ENCODE measurements at regions not wholly inside any gene's neighbourhood (a gene's known extent, or its start where the extent isn't known, plus 50 kb on each side); places are given as distances from the start of the nearest gene placed in this dataset.

DNA sequence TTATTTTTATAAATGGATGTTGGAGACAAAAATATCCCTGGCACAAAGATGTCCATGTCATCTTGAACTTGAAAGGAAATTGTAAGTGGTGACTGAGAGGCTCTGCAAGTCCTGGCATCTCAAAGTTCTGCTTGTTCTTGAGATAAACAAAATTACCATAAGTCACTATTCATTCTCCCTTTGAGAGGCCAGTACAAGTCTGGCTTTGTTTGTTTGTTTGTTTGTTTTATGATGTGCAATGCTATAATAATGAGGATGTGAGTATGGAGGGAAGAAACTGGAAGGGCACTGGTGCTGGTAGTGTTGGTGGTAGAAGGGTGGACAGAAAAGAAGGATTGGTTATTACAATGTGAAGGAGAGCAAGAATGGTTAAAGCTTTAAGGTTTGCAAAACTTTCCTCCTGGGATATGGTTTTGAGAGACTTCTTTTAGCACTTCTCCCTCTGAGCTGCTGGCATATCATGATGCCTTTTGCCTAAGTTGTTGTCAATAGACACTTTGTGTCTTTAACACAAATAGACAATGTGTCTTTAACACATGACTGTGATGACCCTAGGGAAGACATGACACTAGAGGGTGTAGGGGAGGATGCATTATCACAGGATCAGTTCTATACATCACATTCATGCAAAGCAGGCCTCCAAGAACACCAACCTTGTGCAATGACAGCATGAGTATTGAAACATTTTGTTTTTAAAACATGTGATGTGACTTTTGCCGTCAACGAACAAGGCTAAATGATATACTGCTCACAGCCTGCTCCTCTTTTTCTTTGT, 880.5 kb upstream of the GOT2 start:
- TF ChIP-seq JUNB (IDR thresholded peaks at IDR 0.05; ENCODE audit: unreplicated experiment), result no peak
- TF ChIP-seq EZH2 (IDR thresholded peaks at IDR 0.05; ENCODE audit: low read depth, unreplicated experiment), result no peak
- TF ChIP-seq POLR2AphosphoS5 (IDR thresholded peaks at IDR 0.05; ENCODE audit: low read depth), result no peak
- TF ChIP-seq, protein P1, sequence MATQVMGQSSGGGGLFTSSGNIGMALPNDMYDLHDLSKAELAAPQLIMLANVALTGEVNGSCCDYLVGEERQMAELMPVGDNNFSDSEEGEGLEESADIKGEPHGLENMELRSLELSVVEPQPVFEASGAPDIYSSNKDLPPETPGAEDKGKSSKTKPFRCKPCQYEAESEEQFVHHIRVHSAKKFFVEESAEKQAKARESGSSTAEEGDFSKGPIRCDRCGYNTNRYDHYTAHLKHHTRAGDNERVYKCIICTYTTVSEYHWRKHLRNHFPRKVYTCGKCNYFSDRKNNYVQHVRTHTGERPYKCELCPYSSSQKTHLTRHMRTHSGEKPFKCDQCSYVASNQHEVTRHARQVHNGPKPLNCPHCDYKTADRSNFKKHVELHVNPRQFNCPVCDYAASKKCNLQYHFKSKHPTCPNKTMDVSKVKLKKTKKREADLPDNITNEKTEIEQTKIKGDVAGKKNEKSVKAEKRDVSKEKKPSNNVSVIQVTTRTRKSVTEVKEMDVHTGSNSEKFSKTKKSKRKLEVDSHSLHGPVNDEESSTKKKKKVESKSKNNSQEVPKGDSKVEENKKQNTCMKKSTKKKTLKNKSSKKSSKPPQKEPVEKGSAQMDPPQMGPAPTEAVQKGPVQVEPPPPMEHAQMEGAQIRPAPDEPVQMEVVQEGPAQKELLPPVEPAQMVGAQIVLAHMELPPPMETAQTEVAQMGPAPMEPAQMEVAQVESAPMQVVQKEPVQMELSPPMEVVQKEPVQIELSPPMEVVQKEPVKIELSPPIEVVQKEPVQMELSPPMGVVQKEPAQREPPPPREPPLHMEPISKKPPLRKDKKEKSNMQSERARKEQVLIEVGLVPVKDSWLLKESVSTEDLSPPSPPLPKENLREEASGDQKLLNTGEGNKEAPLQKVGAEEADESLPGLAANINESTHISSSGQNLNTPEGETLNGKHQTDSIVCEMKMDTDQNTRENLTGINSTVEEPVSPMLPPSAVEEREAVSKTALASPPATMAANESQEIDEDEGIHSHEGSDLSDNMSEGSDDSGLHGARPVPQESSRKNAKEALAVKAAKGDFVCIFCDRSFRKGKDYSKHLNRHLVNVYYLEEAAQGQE (IDR thresholded peaks at IDR 0.05; ENCODE audit: unreplicated experiment), result no peak
- TF ChIP-seq ZNF114 (CRISPR knock-in tag; IDR thresholded peaks at IDR 0.05), result no peak
- TF ChIP-seq, protein P2, sequence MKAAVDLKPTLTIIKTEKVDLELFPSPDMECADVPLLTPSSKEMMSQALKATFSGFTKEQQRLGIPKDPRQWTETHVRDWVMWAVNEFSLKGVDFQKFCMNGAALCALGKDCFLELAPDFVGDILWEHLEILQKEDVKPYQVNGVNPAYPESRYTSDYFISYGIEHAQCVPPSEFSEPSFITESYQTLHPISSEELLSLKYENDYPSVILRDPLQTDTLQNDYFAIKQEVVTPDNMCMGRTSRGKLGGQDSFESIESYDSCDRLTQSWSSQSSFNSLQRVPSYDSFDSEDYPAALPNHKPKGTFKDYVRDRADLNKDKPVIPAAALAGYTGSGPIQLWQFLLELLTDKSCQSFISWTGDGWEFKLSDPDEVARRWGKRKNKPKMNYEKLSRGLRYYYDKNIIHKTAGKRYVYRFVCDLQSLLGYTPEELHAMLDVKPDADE (IDR thresholded peaks at IDR 0.05), result no peak
- TF ChIP-seq NANOG (IDR thresholded peaks at IDR 0.05; ENCODE audit: borderline replicate concordance), result no peak
- no peak for TF ChIP-seq STAT1 (IDR thresholded peaks at IDR 0.05; ENCODE audit: unreplicated experiment)
- TF ChIP-seq CREB1 (CRISPR knock-in tag; IDR thresholded peaks at IDR 0.05; ENCODE audit: low read depth), result no peak
- TF ChIP-seq, protein P3, sequence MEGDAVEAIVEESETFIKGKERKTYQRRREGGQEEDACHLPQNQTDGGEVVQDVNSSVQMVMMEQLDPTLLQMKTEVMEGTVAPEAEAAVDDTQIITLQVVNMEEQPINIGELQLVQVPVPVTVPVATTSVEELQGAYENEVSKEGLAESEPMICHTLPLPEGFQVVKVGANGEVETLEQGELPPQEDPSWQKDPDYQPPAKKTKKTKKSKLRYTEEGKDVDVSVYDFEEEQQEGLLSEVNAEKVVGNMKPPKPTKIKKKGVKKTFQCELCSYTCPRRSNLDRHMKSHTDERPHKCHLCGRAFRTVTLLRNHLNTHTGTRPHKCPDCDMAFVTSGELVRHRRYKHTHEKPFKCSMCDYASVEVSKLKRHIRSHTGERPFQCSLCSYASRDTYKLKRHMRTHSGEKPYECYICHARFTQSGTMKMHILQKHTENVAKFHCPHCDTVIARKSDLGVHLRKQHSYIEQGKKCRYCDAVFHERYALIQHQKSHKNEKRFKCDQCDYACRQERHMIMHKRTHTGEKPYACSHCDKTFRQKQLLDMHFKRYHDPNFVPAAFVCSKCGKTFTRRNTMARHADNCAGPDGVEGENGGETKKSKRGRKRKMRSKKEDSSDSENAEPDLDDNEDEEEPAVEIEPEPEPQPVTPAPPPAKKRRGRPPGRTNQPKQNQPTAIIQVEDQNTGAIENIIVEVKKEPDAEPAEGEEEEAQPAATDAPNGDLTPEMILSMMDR (conservative IDR thresholded peaks at IDR 0.05; ENCODE audit: low read depth in 2 of 2), result no peak
- no peak for TF ChIP-seq EZH2phosphoT487 (IDR thresholded peaks at IDR 0.05; ENCODE audit: unreplicated experiment)
- TF ChIP-seq, protein P4, sequence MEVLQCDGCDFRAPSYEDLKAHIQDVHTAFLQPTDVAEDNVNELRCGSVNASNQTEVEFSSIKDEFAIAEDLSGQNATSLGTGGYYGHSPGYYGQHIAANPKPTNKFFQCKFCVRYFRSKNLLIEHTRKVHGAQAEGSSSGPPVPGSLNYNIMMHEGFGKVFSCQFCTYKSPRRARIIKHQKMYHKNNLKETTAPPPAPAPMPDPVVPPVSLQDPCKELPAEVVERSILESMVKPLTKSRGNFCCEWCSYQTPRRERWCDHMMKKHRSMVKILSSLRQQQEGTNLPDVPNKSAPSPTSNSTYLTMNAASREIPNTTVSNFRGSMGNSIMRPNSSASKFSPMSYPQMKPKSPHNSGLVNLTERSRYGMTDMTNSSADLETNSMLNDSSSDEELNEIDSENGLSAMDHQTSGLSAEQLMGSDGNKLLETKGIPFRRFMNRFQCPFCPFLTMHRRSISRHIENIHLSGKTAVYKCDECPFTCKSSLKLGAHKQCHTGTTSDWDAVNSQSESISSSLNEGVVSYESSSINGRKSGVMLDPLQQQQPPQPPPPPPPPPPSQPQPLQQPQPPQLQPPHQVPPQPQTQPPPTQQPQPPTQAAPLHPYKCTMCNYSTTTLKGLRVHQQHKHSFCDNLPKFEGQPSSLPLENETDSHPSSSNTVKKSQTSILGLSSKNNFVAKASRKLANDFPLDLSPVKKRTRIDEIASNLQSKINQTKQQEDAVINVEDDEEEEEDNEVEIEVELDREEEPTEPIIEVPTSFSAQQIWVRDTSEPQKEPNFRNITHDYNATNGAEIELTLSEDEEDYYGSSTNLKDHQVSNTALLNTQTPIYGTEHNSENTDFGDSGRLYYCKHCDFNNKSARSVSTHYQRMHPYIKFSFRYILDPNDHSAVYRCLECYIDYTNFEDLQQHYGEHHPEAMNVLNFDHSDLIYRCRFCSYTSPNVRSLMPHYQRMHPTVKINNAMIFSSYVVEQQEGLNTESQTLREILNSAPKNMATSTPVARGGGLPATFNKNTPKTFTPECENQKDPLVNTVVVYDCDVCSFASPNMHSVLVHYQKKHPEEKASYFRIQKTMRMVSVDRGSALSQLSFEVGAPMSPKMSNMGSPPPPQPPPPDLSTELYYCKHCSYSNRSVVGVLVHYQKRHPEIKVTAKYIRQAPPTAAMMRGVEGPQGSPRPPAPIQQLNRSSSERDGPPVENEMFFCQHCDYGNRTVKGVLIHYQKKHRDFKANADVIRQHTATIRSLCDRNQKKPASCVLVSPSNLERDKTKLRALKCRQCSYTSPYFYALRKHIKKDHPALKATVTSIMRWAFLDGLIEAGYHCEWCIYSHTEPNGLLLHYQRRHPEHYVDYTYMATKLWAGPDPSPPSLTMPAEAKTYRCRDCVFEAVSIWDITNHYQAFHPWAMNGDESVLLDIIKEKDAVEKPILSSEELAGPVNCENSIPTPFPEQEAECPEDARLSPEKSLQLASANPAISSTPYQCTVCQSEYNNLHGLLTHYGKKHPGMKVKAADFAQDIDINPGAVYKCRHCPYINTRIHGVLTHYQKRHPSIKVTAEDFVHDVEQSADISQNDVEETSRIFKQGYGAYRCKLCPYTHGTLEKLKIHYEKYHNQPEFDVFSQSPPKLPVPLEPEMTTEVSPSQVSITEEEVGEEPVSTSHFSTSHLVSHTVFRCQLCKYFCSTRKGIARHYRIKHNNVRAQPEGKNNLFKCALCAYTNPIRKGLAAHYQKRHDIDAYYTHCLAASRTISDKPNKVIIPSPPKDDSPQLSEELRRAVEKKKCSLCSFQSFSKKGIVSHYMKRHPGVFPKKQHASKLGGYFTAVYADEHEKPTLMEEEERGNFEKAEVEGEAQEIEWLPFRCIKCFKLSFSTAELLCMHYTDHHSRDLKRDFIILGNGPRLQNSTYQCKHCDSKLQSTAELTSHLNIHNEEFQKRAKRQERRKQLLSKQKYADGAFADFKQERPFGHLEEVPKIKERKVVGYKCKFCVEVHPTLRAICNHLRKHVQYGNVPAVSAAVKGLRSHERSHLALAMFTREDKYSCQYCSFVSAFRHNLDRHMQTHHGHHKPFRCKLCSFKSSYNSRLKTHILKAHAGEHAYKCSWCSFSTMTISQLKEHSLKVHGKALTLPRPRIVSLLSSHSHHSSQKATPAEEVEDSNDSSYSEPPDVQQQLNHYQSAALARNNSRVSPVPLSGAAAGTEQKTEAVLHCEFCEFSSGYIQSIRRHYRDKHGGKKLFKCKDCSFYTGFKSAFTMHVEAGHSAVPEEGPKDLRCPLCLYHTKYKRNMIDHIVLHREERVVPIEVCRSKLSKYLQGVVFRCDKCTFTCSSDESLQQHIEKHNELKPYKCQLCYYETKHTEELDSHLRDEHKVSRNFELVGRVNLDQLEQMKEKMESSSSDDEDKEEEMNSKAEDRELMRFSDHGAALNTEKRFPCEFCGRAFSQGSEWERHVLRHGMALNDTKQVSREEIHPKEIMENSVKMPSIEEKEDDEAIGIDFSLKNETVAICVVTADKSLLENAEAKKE (CRISPR knock-in tag; IDR thresholded peaks at IDR 0.05), result no peak
- TF ChIP-seq ZNF331 (CRISPR knock-in tag; IDR thresholded peaks at IDR 0.05; ENCODE audit: low read depth), result no peak
- peaks cover 2% of the 10 kb centered on the region for H3K27me3 Mint-ChIP-seq (ENCODE audit: insufficient read depth, low read depth, poor library complexity)
- peaks cover 21% of the 10 kb centered on the region for H3K4me1 ChIP-seq (ENCODE audit: insufficient read depth)
- H3K4me2 ChIP-seq, result no peak overlapping the region
- H3K4me1 Mint-ChIP-seq, result peaks cover 30% of the 10 kb centered on the region
- H3K27me3 ChIP-seq (ENCODE audit: insufficient read depth), result no peaks in the 10 kb centered on the region
- H3K36me3 ChIP-seq (ENCODE audit: insufficient read depth), result no peaks in the 10 kb centered on the region
- H3K4me3 Mint-ChIP-seq, result no peak overlapping the region
- no peak overlapping the region for H3K27ac ChIP-seq (ENCODE audit: low read depth)
- H2AFZ ChIP-seq, result no peak overlapping the region
- no peaks in the 10 kb centered on the region for H3K9me3 Mint-ChIP-seq
- no peak overlapping the region for H3K4me3 ChIP-seq
- no peaks in the 10 kb centered on the region for H4K20me1 ChIP-seq (replicated peaks; ENCODE audit: insufficient read depth)
- no peak overlapping the region for H3K27ac Mint-ChIP-seq
- 0 out of 2 replicates have a peak, but pooled peaks cover 12% of the 10 kb centered on the region for H3K9me2 ChIP-seq (ENCODE audit: insufficient read depth)
- no peak for DNase-seq (ENCODE audit: low spot score)
- no peaks in the 10 kb centered on the region for H3K36me3 Mint-ChIP-seq (ENCODE audit: low read depth)
- H3K79me2 ChIP-seq (replicated peaks; ENCODE audit: insufficient read depth), result no peaks in the 10 kb centered on the region
- ATAC-seq, result no peak
- no peaks in the 10 kb centered on the region for H3F3A ChIP-seq (replicated peaks; ENCODE audit: low read depth)
